Endothelial cell of umbilical vein (primary cell): ENCODE measurements at regions not wholly inside any gene's neighbourhood (a gene's known extent, or its start where the extent isn't known, plus 50 kb on each side); places are given as distances from the start of the nearest gene placed in this dataset.

ENCODE experiments used
- BruUV-seq: library from RNA; stranded (reverse); fragments of 400-500 nt; replicated peaks from 2 replicates; lab custom pipeline; 2021; lab: Mats Ljungman, UMichigan
- CTCF ChIA-PET: fragments of 300-600, 350-600 bp; sonication (Branson Sonifier 250); formaldehyde crosslinking; loops from one replicate; lab custom pipeline; 2021; ENCODE audit warnings: antibody characterized with exemption, inconsistent platforms; lab: Charles Lee
- POLR2A ChIA-PET: fragments of 300-600, 350-600 bp; sonication (Branson Sonifier 250); formaldehyde crosslinking; loops from one replicate; lab custom pipeline; 2021; ENCODE audit warnings: antibody characterized with exemption, inconsistent platforms; lab: Charles Lee
- DNase-seq: peaks from one replicate; pipeline ENCODE4 v3.0.0-alpha.2; 2011; ENCODE audit warnings: low read depth, low spot score
- FAIRE-seq: peaks from 2 replicates; lab custom pipeline; 2011; peaks lifted over from hg19 to GRCh38; lab: Jason Lieb, UNC
- H2AFZ ChIP-seq: 2 replicates; pipeline ENCODE4 v1.6.0; 2012; ENCODE audit warnings: low read depth, low read length, control low read depth, inconsistent platforms
- H3K27ac ChIP-seq: 2 replicates; pipeline ENCODE4 v1.5.1; 2011; ENCODE audit warnings: low read depth, mild to moderate bottlenecking, control low read depth, low read length, moderate library complexity; ENCODE audit not compliant: insufficient read depth
- H3K27me3 ChIP-seq, 2 experiments: 2 replicates each; pipeline versions ENCODE4 v1.6.0 to v1.6.1; 2011; ENCODE audit warnings: low read length in 2 of 2, mixed read lengths in 1 of 2; ENCODE audit not compliant: control insufficient read depth in 2 of 2, insufficient read depth in 2 of 2
- H3K36me3 ChIP-seq, 2 experiments: 2 replicates in 1 of 2; 3 replicates in 1 of 2; pipeline ENCODE4 v1.5.1; 2011; ENCODE audit warnings: low read length in 2 of 2, mild to moderate bottlenecking in 1 of 2, moderate library complexity in 1 of 2; ENCODE audit not compliant: control insufficient read depth in 2 of 2, insufficient read depth in 2 of 2; ENCODE audit errors: extremely low read depth in 1 of 2
- H3K4me1 ChIP-seq: 3 replicates; pipeline ENCODE4 v1.5.1; 2011; ENCODE audit warnings: mild to moderate bottlenecking, low read length; ENCODE audit not compliant: control insufficient read depth, insufficient read depth; ENCODE audit errors: extremely low read depth
- H3K4me2 ChIP-seq: 2 replicates; pipeline ENCODE4 v1.6.1; 2011; ENCODE audit warnings: low read length, control low read depth, mixed read lengths; ENCODE audit not compliant: insufficient read depth
- H3K4me3 ChIP-seq, 3 experiments: fragments of 200-600 bp in 1 of 3; sonication (generic), shearing (Covaris generic) in 1 of 3; replicated peaks in 1 of 3; 2 replicates each; pipeline ENCODE4 v1.5.1; 2011 to 2016; ENCODE audit warnings: control low read depth in 3 of 3, low read length in 3 of 3, mild to moderate bottlenecking in 2 of 3, inconsistent platforms in 1 of 3, low read depth in 1 of 3, moderate library complexity in 1 of 3; ENCODE audit not compliant: insufficient read depth in 1 of 3
- H3K79me2 ChIP-seq: 2 replicates; pipeline ENCODE4 v1.6.0; 2012; ENCODE audit warnings: low read length, inconsistent platforms; ENCODE audit not compliant: control insufficient read depth, insufficient read depth
- H3K9ac ChIP-seq: replicated peaks from 2 replicates; pipeline ENCODE3; 2011; ENCODE audit warnings: low read length, control low read depth; ENCODE audit not compliant: insufficient read depth; ENCODE audit errors: extremely low read depth
- H3K9me1 ChIP-seq: replicated peaks from 3 replicates; pipeline ENCODE4 v1.6.0; 2011; ENCODE audit warnings: mild to moderate bottlenecking, low read length; ENCODE audit not compliant: control insufficient read depth, insufficient read depth; ENCODE audit errors: extremely low read depth
- H3K9me3 ChIP-seq: replicated peaks from 2 replicates; pipeline ENCODE4 v1.5.1; 2012; ENCODE audit warnings: low read length, inconsistent platforms; ENCODE audit not compliant: control insufficient read depth, insufficient read depth
- H4K20me1 ChIP-seq: replicated peaks from 2 replicates; pipeline ENCODE3; 2011; ENCODE audit warnings: mild to moderate bottlenecking, low read length; ENCODE audit not compliant: control insufficient read depth, insufficient read depth; ENCODE audit errors: extremely low read depth
- CTCF ChIP-seq, 2 donors: IDR thresholded peaks; 1 replicate in 1 of 2; 2 replicates in 1 of 2; pipeline ENCODE4 v1.5.1; 2011; ENCODE audit warnings: low read length in 2 of 2, mild to moderate bottlenecking in 2 of 2, moderate library complexity in 2 of 2, control low read depth in 1 of 2, inconsistent platforms in 1 of 2, low read depth in 1 of 2; ENCODE audit not compliant: insufficient read depth in 1 of 2; ENCODE audit errors: extremely low read depth in 1 of 2
- EZH2 ChIP-seq: IDR thresholded peaks from 2 replicates; pipeline ENCODE4 v1.6.1; 2012; ENCODE audit warnings: borderline replicate concordance, low read depth, mild to moderate bottlenecking, moderate library complexity, low read length, inconsistent platforms; ENCODE audit not compliant: severe bottlenecking
- FOS ChIP-seq: IDR thresholded peaks from 2 replicates; pipeline ENCODE4 v1.6.1; 2011; ENCODE audit warnings: mild to moderate bottlenecking, low read length, moderate library complexity, borderline replicate concordance; ENCODE audit not compliant: insufficient read depth
- GATA2 ChIP-seq: IDR thresholded peaks from 2 replicates; pipeline ENCODE4 v1.7.0; 2011; ENCODE audit warnings: low read depth, mild to moderate bottlenecking, moderate library complexity, mixed read lengths, low read length; ENCODE audit not compliant: insufficient read length, insufficient read depth
- JUN ChIP-seq: IDR thresholded peaks from 2 replicates; pipeline ENCODE4 v1.6.1; 2011; ENCODE audit warnings: borderline replicate concordance, low read depth; ENCODE audit not compliant: insufficient read length, insufficient read depth
- MYC ChIP-seq: IDR thresholded peaks from one replicate; pipeline ENCODE4 v1.6.1; 2011; ENCODE audit warnings: mild to moderate bottlenecking, low read depth, low read length
- POLR2A ChIP-seq: IDR thresholded peaks from 2 replicates; pipeline ENCODE4 v1.6.1; 2012; ENCODE audit warnings: low read depth, mild to moderate bottlenecking, control low read depth, low read length
- POLR2AphosphoS5 ChIP-seq: IDR thresholded peaks from 2 replicates; pipeline ENCODE4 v1.6.1; 2012; ENCODE audit warnings: low read depth, mild to moderate bottlenecking, control low read depth, low read length, moderate library complexity; ENCODE audit not compliant: insufficient read depth
- dilution Hi-C: fragments of 300-500 bp; cut with MboI; formaldehyde crosslinking; loops from one replicate; pipeline ENCODE4 v1.15.0; 2019; ENCODE audit warnings: low sequenced_read_pairs; ENCODE audit not compliant: extremely low pct_ligation_motif_present
- intact Hi-C: fragments of 100-400 bp; cut with micrococcal nuclease; formaldehyde crosslinking; loops from one replicate; pipeline ENCODE4 v1.10.0; 2022
- TF ChIP-seq, protein P1 (sequence below): IDR thresholded peaks from 2 replicates; pipeline ENCODE4 v1.6.1; 2011; ENCODE audit not compliant: insufficient read depth, insufficient read length

GRCh38 chr2:52939250-52939649, 828.4 kb upstream of the CHAC2 start:
- no peaks in the 10 kb centered on the region for H3K9me3 ChIP-seq
- H4K20me1 ChIP-seq = no peaks in the 10 kb centered on the region
- H3K36me3 ChIP-seq = no peaks in the 10 kb centered on the region
- H3K4me1 ChIP-seq = peaks cover 2% of the 10 kb centered on the region
- POLR2A ChIA-PET = no interaction called here
- H3K4me3 ChIP-seq = no peak overlapping the region
- no TSS peak for BruUV-seq
- H3K27me3 ChIP-seq = no peaks in the 10 kb centered on the region
- TF ChIP-seq MYC = no peak
- TF ChIP-seq JUN = no peak
- TF ChIP-seq, protein P1, sequence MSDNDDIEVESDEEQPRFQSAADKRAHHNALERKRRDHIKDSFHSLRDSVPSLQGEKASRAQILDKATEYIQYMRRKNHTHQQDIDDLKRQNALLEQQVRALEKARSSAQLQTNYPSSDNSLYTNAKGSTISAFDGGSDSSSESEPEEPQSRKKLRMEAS = no peak
- TF ChIP-seq CTCF (IDR thresholded peaks at IDR 0.05; ENCODE audit: extremely low read depth in 1 of 2, insufficient read depth in 1 of 2, low read depth in 1 of 2, low read length in 2 of 2) = no peak
- TF ChIP-seq POLR2A = no peak
- no peak for TF ChIP-seq POLR2AphosphoS5
- CTCF ChIA-PET = no interaction called here
- dilution Hi-C loops (no loop called here), intact Hi-C loops (no loop called here)
- no peak overlapping the region for H3K9ac ChIP-seq
- H3K9me1 ChIP-seq = no peaks in the 10 kb centered on the region
- FAIRE-seq = no peak
- no peak overlapping the region for H3K4me2 ChIP-seq
- H3K79me2 ChIP-seq = no peaks in the 10 kb centered on the region
- no peak overlapping the region for H3K27ac ChIP-seq
- DNase-seq = no peak
- H2AFZ ChIP-seq = no peak overlapping the region

DNA sequence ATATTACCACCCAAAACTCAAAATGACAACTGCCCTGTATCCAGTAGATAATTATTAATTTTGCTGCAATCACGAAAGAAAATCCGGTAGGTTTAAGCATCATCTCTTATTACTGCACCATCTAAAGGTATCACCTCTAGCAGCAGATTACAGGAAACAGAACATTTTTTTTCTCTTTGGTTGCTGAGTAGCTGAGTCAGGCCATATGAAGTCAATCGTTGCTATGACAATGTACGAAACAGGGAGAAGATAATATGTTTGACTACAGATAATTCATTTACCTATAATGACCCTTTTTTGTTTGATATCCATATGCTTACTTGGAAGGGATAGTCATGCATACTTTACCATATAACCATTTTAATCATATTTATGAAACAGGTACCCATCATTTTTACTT, 831.6 kb upstream of the CHAC2 start:
- intact Hi-C loops (no loop called here), dilution Hi-C loops (no loop called here)
- ChIA-PET POLR2A (no interaction called here), CTCF (no interaction called here)
- FAIRE-seq = no peak
- Histone ChIP-seq H3K4me1 (peaks cover 2% of the 10 kb centered on the region), H3K36me3 (no peaks in the 10 kb centered on the region), H3K4me2 (no peak overlapping the region), H3K4me3 (no peak overlapping the region), H4K20me1 (no peaks in the 10 kb centered on the region), H3K27me3 (no peaks in the 10 kb centered on the region), H2AFZ (no peak overlapping the region), H3K9me1 (no peaks in the 10 kb centered on the region), H3K9me3 (no peaks in the 10 kb centered on the region), H3K79me2 (no peaks in the 10 kb centered on the region), H3K27ac (no peak overlapping the region), H3K9ac (no peak overlapping the region)
- DNase-seq = no peak
- BruUV-seq = no TSS peak
- TF ChIP-seq CTCF (IDR thresholded peaks at IDR 0.05; ENCODE audit: extremely low read depth in 1 of 2, insufficient read depth in 1 of 2, low read depth in 1 of 2, low read length in 2 of 2) (no peak), POLR2AphosphoS5 (no peak), JUN (no peak), MYC (no peak), FOS (no peak), GATA2 (no peak), EZH2 (no peak), POLR2A (no peak)
- TF ChIP-seq, protein P1 = no peak
